ENCODE measurements at regions not wholly inside any gene's neighbourhood (a gene's known extent, or its start where the extent isn't known, plus 50 kb on each side); places are given as distances from the start of the nearest gene placed in this dataset.

DNA sequence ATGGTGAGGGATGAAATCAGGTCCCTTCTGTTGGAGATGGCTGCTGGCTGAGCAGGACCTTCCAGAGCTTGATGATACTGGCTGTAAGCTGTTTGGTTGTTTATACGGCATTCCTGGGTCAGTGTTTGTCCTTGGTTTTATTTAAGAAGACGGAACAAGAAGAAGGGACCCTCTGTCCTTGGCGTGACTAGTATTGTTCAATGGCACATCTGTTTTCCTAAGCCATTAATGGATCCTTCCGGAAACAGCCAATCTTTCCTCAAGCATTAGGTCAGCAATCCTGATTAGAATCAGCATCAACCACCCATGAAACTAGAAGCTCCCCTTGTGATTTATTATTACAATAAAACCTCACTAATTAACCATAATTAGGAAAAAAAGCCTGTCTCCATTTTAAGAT, 128.7 kb upstream of the KIAA1217 start:
- Histone ChIP-seq H3K27me3 (ENCODE audit: insufficient read depth, low read length) (no peaks in the 10 kb centered on the region), H3K36me3 (ENCODE audit: insufficient read depth, low read length) (no peaks in the 10 kb centered on the region), H3K9ac (ENCODE audit: low read depth, low read length) (no peak overlapping the region), H3K4me3 (ENCODE audit: low read length) (no peak overlapping the region), H3K4me1 (ENCODE audit: insufficient read depth, low read length) (peaks cover 6% of the 10 kb centered on the region; the same call in 1 of the 2 replicates), H3K9me3 (ENCODE audit: insufficient read depth, low read depth, low read length) (no peaks in the 10 kb centered on the region), H3K27ac (ENCODE audit: low read depth, low read length) (no peak overlapping the region)
- WGBS: 86% methylated on average over 4 of the region's 4 CpGs

DNA sequence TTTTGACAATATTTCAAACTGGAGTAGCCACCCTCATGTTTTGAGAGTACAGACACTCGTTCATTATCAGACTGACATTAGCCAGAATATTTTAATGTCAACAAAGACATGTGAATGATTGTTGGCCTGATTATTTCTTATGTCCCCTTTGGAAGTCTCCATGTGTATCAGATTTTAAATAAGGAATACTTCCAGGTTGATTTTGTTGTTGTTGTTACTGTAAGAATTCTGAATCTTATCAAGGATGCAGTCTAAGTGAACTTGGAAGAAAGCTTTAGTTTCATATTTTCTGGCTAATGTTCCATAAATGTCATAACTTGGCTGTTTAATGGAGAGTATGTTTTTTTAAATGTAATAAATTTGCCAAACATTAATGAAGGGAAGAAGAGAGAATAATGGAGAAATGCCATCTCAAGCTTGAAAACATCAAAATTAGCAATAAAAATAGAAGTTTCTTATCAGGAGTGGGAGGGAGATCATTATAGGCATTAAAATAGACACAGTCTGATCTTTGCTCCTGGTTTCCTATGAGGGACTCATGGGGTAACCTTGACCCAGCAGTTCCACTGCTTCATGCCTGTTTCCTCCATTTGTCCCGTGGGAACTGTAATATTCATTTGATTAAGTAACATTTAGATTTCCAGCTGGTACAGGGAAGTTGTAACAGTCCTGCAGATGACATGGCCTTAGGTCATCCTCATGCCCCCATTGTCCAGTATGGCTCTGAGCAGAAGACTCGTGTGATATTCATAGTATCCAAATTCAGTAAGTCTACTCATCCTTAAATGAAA, 122.4 kb upstream of the KIAA1217 start:
- Histone ChIP-seq H3K4me1 (ENCODE audit: insufficient read depth, low read length) (no peaks in the 10 kb centered on the region), H3K36me3 (ENCODE audit: insufficient read depth, low read length) (no peaks in the 10 kb centered on the region), H3K4me3 (ENCODE audit: low read length) (no peak overlapping the region), H3K9me3 (ENCODE audit: insufficient read depth, low read depth, low read length) (no peaks in the 10 kb centered on the region), H3K27me3 (ENCODE audit: insufficient read depth, low read length) (no peaks in the 10 kb centered on the region), H3K9ac (ENCODE audit: low read depth, low read length) (no peak overlapping the region), H3K27ac (ENCODE audit: low read depth, low read length) (no peak overlapping the region)
- 97% methylated on average over 3 of the region's 3 CpGs for WGBS

DNA sequence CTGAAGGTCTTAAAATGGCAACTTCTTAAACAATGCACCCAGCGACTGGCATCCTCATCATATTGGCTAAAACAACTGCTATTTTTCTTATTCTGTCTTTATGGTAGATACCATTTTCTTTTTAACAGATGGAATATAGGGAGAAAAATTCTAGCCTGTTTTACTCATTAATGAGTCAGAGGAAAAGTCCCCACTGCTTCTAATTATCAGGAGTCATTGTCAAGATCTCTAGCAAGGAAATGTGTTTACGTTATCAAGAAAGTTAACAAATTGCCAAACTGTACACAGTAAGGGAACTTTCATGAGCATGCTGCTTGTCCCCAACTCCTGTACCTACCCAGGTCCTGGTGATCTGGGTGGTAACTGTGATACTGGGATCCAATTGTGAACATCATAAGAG, 117.7 kb upstream of the KIAA1217 start:
- no peak overlapping the region for H3K4me3 ChIP-seq (ENCODE audit: low read length)
- no peaks in the 10 kb centered on the region for H3K36me3 ChIP-seq (ENCODE audit: insufficient read depth, low read length)
- no peak overlapping the region for H3K27ac ChIP-seq (ENCODE audit: low read depth, low read length)
- no peak overlapping the region for H3K9ac ChIP-seq (ENCODE audit: low read depth, low read length)
- H3K27me3 ChIP-seq (ENCODE audit: insufficient read depth, low read length): no peaks in the 10 kb centered on the region
- 88% methylated on average over 2 of the region's 2 CpGs for WGBS
- no peaks in the 10 kb centered on the region for H3K4me1 ChIP-seq (ENCODE audit: insufficient read depth, low read length)
- peaks cover 7% of the 10 kb centered on the region for H3K9me3 ChIP-seq (ENCODE audit: insufficient read depth, low read depth, low read length)

DNA sequence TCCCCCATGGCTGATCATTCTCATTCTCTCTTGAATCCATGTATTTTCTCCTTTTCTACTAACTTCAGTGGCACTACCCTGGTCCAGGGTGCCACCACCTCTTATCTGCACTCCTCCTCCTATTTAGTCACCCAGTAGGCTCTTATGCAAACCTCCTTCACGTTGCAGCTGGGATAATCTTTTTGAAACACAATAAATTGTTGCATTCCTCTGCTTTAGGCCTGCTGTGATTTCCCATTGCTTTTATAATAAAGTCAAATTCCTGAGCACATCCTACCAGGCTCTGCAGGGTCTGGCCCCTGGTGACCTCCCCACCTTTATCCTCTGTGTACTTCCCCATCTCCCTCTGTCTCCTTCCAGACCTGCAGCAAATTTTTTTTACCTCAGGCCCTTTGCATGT, 112.7 kb upstream of the KIAA1217 start:
- no peaks in the 10 kb centered on the region for H3K27me3 ChIP-seq (ENCODE audit: insufficient read depth, low read length)
- 0% methylated on average over 1 of the region's 1 CpG for WGBS

DNA sequence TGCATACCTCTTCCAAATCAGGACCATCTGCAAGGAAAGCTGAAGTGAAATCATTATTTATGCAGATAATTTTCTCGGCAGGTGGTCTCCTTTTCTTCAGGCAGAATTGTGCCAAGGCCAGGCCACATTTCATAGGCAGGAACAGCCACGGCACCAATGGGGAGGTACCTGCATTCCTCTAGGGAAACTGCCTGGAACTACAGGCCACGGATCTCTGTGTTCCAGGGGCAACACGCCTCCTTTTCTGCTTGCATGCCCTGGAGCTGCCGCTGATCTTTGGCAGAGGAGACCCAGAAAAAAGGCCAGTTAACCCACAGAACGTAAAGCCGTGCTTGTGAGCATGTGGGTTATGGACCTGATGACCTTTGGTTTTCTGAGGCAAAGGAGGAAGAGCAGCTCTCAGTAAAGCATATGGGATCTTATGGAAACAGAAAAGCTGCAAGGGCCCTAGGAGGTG, 111.2 kb upstream of the KIAA1217 start:
- Histone ChIP-seq H3K4me3 (ENCODE audit: low read length) (no peak overlapping the region), H3K27ac (ENCODE audit: low read depth, low read length) (no peak overlapping the region), H3K9me3 (ENCODE audit: insufficient read depth, low read depth, low read length) (peaks cover 7% of the 10 kb centered on the region), H3K27me3 (ENCODE audit: insufficient read depth, low read length) (no peaks in the 10 kb centered on the region), H3K9ac (ENCODE audit: low read depth, low read length) (no peak overlapping the region), H3K4me1 (ENCODE audit: insufficient read depth, low read length) (no peaks in the 10 kb centered on the region), H3K36me3 (ENCODE audit: insufficient read depth, low read length) (no peaks in the 10 kb centered on the region)
- WGBS: 80% methylated on average over 7 of the region's 7 CpGs

More for the DNA sequence above, 112.7 kb upstream of the KIAA1217 start:
- Histone ChIP-seq H3K4me3 (ENCODE audit: low read length) (no peak overlapping the region), H3K9ac (ENCODE audit: low read depth, low read length) (no peak overlapping the region), H3K27ac (ENCODE audit: low read depth, low read length) (no peak overlapping the region), H3K4me1 (ENCODE audit: insufficient read depth, low read length) (no peaks in the 10 kb centered on the region), H3K9me3 (ENCODE audit: insufficient read depth, low read depth, low read length) (peaks cover 7% of the 10 kb centered on the region), H3K36me3 (ENCODE audit: insufficient read depth, low read length) (no peaks in the 10 kb centered on the region)

DNA sequence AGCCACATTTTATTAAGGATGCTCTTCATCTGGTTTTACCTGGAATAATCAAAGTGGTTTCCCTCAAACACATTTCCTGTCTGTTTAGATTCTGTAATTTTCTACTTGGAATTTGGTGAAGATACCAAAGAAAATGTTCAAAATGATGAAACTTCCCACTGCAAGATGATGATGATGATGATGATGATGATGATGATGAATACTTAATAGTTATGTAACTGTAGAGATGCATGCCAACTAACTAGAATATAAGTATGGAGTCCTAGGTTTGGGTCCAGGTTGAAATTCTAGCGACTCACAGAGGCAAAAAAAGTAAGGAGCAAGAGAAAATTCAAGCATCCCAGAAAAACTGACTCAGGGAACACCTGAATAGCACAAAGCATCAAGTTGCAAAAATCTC, 104.0 kb upstream of the KIAA1217 start:
- Histone ChIP-seq H3K4me3 (ENCODE audit: low read length) (no peak overlapping the region), H3K9me3 (ENCODE audit: insufficient read depth, low read depth, low read length) (no peaks in the 10 kb centered on the region), H3K27me3 (ENCODE audit: insufficient read depth, low read length) (no peaks in the 10 kb centered on the region), H3K4me1 (ENCODE audit: insufficient read depth, low read length) (no peaks in the 10 kb centered on the region), H3K27ac (ENCODE audit: low read depth, low read length) (no peak overlapping the region), H3K9ac (ENCODE audit: low read depth, low read length) (no peak overlapping the region), H3K36me3 (ENCODE audit: insufficient read depth, low read length) (no peaks in the 10 kb centered on the region)
- 83% methylated on average over 1 of the region's 1 CpG for WGBS

DNA sequence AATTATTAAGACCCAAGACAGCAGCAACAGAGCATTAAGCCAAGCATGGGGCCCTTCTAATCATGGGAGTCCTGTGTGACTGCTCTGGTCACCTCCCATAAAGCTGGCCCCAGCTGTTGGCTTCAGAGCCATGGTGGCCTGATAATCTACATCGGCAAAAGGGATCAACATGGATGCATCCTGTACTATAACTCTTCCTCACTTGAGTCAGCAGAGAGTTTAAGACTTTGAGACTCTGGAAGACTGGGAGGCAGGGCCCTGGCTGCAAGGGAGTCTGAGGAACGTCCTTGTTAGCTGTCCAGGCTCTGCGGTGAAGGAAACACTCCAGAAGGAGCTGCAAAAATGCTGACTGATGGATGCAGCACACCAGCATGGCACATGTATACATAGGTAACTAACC, 95.0 kb upstream of the KIAA1217 start:
- Histone ChIP-seq H3K36me3 (ENCODE audit: insufficient read depth, low read length) (no peaks in the 10 kb centered on the region), H3K9ac (ENCODE audit: low read depth, low read length) (no peak overlapping the region), H3K9me3 (ENCODE audit: insufficient read depth, low read depth, low read length) (no peaks in the 10 kb centered on the region), H3K27me3 (ENCODE audit: insufficient read depth, low read length) (no peaks in the 10 kb centered on the region), H3K27ac (ENCODE audit: low read depth, low read length) (no peak overlapping the region), H3K4me3 (ENCODE audit: low read length) (no peak overlapping the region), H3K4me1 (ENCODE audit: insufficient read depth, low read length) (peaks cover 13% of the 10 kb centered on the region)
- WGBS: 91% methylated on average over 3 of the region's 3 CpGs

DNA sequence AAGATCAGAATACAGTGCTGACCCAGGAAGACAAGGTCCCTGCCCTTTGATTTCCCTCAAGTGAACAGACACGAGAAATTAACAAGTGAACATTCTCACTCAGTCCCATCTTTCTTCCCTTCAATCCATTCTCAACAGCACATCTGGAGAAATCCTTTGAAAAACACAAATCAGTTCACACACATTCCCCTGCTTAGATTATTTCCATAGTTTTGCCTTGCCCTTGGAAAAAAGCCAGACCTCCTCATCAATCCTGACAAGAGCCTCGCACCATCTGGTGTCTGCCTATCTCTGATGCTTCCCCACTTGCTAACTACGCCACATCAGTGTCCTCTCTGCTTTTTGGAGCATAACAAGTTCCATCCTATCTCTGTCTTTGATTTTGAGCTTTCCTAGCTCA, 94.4 kb upstream of the KIAA1217 start:
- WGBS: 89% methylated on average over 3 of the region's 3 CpGs
- Histone ChIP-seq H3K9me3 (ENCODE audit: insufficient read depth, low read depth, low read length) (no peaks in the 10 kb centered on the region), H3K36me3 (ENCODE audit: insufficient read depth, low read length) (no peaks in the 10 kb centered on the region), H3K4me3 (ENCODE audit: low read length) (no peak overlapping the region), H3K4me1 (ENCODE audit: insufficient read depth, low read length) (peaks cover 18% of the 10 kb centered on the region), H3K27me3 (ENCODE audit: insufficient read depth, low read length) (no peaks in the 10 kb centered on the region), H3K27ac (ENCODE audit: low read depth, low read length) (no peak overlapping the region), H3K9ac (ENCODE audit: low read depth, low read length) (no peak overlapping the region)

DNA sequence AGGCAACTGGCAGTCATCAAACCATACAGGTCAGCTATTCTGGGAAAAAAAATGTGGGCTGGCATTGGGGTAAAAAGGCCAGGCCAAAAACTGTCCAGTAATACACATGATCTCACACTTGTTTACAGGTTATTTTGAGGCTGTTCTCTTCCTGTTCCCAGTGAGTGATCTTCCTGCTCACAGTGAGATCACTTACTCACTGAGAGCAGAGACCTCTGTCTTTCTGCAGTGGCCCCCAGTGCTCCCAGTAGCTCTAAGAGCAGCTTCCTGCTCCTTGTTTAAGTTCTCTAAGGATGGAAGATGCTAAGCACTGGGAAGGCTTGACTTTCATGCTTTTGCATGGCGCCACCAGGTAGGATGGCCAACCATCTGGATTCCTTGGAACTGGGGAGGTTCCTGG, 93.5 kb upstream of the KIAA1217 start:
- Histone ChIP-seq H3K4me3 (ENCODE audit: low read length) (no peak overlapping the region), H3K27me3 (ENCODE audit: insufficient read depth, low read length) (no peaks in the 10 kb centered on the region), H3K9me3 (ENCODE audit: insufficient read depth, low read depth, low read length) (no peaks in the 10 kb centered on the region), H3K27ac (ENCODE audit: low read depth, low read length) (no peak overlapping the region), H3K9ac (ENCODE audit: low read depth, low read length) (no peak overlapping the region), H3K4me1 (ENCODE audit: insufficient read depth, low read length) (peaks cover 18% of the 10 kb centered on the region), H3K36me3 (ENCODE audit: insufficient read depth, low read length) (no peaks in the 10 kb centered on the region)
- 94% methylated on average over 1 of the region's 1 CpG for WGBS

DNA sequence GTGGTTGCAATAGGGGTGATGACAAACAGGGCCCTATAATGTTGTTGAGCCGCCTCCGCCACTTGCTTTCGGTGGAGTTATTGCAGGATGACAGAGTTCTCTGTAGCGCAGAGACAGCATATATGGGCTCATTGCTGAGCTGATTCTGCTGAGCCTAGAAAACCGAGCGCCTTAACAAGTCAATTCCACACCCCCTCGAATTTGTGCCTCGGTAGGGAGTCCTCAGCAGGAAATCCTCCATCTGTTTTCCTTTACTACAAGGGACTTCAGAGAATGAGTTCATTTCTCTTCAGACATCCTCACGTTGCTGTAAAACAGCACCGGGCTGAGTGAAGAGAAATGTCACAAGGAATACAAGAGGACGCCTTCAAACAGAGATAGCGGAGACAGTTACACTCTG, 90.7 kb upstream of the KIAA1217 start:
- Histone ChIP-seq H3K9ac (ENCODE audit: low read depth, low read length) (no peak overlapping the region), H3K27ac (ENCODE audit: low read depth, low read length) (no peak overlapping the region), H3K4me3 (ENCODE audit: low read length) (peak overlapping the region; percentile 8; the same call in 1 of the 2 replicates)

DNA sequence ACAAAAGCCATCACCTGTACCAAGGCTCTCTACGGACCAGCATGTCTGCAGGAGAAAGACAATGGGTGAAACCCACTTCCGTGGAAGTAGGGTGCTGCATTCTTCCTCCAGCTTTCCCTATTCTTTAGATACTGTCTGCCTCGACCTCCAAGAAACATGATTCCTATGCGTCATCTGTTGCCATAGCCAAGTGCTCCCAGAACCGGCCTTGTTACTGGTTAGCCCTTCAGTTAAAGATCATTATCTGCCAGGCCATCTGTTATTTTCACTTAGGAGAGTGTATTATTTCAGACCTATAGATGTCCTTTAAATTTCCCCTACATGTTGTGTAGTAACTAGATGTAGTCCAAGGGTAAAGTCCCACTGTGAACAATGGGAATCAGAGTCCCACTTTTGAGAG, 89.0 kb upstream of the KIAA1217 start:
- H3K9ac ChIP-seq (ENCODE audit: low read depth, low read length): no peak overlapping the region
- no peaks in the 10 kb centered on the region for H3K36me3 ChIP-seq (ENCODE audit: insufficient read depth, low read length)
- H3K27ac ChIP-seq (ENCODE audit: low read depth, low read length): no peak overlapping the region
- H3K4me1 ChIP-seq (ENCODE audit: insufficient read depth, low read length): peaks cover 18% of the 10 kb centered on the region
- no peaks in the 10 kb centered on the region for H3K27me3 ChIP-seq (ENCODE audit: insufficient read depth, low read length)
- H3K9me3 ChIP-seq (ENCODE audit: insufficient read depth, low read depth, low read length): no peaks in the 10 kb centered on the region
- no peak overlapping the region for H3K4me3 ChIP-seq (ENCODE audit: low read length)
- 87% methylated on average over 5 of the region's 5 CpGs for WGBS

More for the DNA sequence above, 90.7 kb upstream of the KIAA1217 start:
- H3K36me3 ChIP-seq (ENCODE audit: insufficient read depth, low read length): no peaks in the 10 kb centered on the region
- H3K4me1 ChIP-seq (ENCODE audit: insufficient read depth, low read length): peaks cover 18% of the 10 kb centered on the region
- no peaks in the 10 kb centered on the region for H3K27me3 ChIP-seq (ENCODE audit: insufficient read depth, low read length)
- H3K9me3 ChIP-seq (ENCODE audit: insufficient read depth, low read depth, low read length): no peaks in the 10 kb centered on the region
- 29% methylated on average over 12 of the region's 12 CpGs for WGBS

DNA sequence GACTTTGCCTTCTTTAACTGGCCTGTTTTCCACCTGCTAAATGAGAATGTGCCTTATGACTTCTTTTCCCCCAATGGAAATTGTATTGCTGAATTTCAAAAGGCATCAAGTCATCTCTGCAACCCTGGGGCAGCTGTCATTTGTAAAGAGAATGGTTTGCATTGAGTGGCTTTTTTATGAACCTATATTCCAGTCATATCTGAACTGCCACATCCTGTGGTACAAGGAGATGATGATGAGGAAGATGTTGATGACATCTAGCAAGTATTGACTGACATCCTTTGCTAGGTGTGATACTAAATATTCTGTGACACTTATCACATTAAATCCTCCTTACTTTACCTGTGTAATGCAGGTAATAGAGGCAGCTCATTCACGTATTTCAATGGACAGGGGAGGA, 88.3 kb upstream of the KIAA1217 start:
- H3K4me3 ChIP-seq (ENCODE audit: low read length): no peak overlapping the region
- H3K36me3 ChIP-seq (ENCODE audit: insufficient read depth, low read length): no peaks in the 10 kb centered on the region
- H3K27ac ChIP-seq (ENCODE audit: low read depth, low read length): no peak overlapping the region
- H3K9ac ChIP-seq (ENCODE audit: low read depth, low read length): no peak overlapping the region
- WGBS: 100% methylated on average over 1 of the region's 1 CpG
- peaks cover 18% of the 10 kb centered on the region for H3K4me1 ChIP-seq (ENCODE audit: insufficient read depth, low read length)
- H3K27me3 ChIP-seq (ENCODE audit: insufficient read depth, low read length): no peaks in the 10 kb centered on the region
- H3K9me3 ChIP-seq (ENCODE audit: insufficient read depth, low read depth, low read length): no peaks in the 10 kb centered on the region

Data from HUES64 (cell line).